HG02970 (cell line): ENCODE measurements at regions not wholly inside any gene's neighbourhood (a gene's known extent, or its start where the extent isn't known, plus 50 kb on each side); places are given as distances from the start of the nearest gene placed in this dataset.

Source experiments
- ATAC-seq: cut with Tn5 transposase; IDR thresholded peaks from one replicate; pipeline ENCODE4 v1.9.1; 2021; ENCODE audit warnings: mild to moderate bottlenecking, moderate library complexity, moderate number of reproducible peaks; ENCODE audit not compliant: unreplicated experiment, low FRiP score

DNA sequence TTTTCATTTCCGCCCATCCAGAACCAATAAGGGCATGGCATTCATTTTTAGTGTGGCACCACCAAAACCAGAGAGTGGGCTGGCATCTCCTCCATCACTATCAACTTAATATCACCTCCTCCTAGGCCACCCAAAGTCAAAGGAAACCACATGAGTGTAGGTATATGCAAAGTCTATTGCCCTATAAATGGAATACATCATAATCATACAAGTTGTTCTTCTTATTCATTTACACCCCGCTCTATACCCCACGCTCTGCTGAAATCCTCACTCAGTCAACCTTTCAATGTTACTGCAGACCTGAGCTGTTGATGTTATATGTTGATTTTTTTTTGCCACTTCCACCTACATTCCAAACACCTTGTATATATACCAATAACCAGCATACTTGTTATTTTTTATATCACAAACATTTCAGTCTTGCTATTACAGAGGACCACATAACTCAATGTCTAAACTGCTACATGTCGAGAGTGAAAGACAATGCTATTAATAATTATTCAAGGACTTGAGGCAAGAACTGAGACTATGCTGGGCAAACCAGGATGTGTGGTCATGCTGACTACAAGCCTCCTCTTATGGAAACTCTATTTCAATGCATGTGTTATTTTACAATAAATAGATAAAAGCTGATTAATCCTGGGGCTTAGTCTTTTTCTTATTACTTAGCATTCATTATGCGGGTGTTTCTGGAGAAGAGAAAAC is 466.5 kb upstream of the ID2 start:
- peak; percentile 69 for ATAC-seq

DNA sequence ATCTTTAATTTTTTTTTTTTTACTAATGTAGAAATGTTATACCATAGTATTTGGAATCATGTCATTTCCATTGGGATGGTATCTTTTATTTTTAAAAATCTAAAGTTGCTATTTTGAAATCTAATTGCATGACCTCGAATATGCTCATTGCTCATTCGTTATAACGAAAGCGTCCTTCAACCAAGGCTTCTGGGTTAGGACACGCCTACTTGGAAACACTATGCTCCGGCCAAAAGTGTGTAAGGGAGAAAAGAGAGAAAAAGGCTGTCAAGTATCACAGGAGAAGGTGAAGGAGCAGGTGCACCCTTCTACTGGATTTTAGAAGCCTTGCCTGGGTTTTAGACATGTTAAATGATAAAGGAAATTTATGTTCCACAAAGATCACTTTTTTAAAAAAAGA is 465.9 kb upstream of the ID2 start:
- no peak for ATAC-seq

DNA sequence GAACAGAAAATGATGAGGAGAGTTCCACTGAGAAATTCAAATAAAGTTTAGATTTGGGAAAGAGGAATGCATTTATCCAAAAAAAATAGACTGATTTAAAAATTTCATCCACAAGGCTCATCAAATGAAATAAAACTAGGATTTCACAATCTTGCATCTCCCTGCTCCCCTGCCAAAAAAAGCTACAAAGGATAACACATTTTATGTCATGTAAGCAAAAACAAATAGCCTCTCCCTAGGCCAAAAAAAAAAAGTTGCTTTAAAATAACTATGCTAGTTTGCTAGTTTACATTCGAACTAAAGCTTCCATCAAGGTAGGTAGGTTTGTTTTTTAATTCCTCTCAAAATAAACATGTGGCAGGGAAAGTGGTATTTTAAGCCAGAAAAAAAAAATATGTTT is 465.5 kb upstream of the ID2 start:
- ATAC-seq, result no peak

DNA sequence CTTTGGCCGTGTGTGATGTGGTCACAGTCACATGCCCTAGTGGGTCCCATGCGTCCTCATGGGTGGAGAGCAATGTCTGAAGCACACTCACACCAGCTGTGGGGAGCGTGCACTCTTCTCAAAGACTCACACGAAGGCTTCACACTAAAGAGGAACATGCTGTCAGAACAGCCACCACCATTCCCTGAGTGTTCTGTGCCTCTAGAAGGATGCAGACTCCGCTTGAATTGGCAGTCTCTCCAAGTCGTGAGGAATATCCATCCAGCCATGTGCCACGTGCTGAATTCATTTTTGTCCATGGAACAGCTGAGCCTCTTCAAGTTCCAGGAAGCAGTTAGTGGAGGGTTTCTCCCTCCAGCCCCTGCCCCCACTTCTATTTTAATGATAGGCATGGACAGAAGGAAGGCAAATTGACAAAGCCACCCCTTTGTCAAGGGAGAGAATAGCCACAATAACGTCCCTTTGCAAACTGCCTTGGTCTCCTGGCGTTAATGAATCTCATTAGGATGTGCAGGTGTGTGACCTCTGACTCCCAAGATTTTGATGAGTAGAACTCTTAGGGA is 464.3 kb upstream of the ID2 start:
- no peak for ATAC-seq

DNA sequence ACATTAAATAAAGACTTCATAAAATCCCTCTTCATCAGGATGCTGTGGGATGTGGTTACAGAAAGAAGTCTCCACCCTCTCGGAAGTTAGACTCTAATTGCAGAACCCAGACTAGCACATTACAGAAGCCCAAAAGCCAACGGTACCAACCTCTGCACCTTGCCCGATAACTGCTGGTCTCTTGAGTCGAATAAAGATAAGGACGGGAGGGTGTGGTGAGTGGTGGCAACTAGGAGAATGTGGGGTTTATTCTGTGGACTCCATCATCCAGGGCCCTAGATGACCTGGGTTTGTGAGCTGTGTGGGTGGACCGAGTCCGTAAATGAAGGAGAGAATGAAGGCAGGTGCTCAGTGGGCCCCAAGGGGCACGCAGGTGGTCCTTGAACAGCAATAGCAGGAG is 462.8 kb upstream of the ID2 start:
- ATAC-seq, result no peak

DNA sequence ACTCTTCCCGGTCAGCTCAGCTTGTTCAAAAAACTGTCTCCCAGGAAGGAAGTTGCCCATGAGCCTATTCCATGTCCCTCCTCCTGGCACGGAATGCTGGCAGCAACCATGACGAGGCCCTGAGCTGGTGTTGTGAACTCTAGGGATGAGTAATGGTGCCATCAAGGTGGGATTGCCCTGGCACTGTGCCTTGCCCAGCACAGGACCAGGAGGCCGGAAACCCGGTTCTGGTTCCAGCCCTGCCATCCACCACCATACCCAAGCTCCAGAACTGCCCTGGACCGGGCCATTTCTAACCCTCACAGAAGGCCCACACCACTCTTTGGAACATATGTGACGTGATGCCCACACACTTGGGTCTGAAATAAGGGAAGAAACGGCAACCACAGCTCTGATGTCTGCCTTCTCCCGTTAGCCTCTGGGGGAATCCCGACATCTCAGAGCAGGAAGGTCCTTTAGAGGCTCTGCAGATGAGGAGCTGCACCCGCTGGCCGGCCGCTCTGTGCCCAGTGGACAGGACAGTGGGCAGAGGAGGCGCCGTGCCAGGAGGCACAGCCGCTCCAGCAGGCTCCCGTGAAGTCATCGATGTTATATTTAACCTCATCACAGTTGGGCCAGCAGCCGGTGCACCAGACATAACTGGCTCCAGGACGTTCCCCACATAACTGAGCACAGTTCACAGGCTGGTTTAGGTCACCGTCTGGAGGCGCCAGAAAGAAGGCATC is 462.1 kb upstream of the ID2 start:
- no peak for ATAC-seq

DNA sequence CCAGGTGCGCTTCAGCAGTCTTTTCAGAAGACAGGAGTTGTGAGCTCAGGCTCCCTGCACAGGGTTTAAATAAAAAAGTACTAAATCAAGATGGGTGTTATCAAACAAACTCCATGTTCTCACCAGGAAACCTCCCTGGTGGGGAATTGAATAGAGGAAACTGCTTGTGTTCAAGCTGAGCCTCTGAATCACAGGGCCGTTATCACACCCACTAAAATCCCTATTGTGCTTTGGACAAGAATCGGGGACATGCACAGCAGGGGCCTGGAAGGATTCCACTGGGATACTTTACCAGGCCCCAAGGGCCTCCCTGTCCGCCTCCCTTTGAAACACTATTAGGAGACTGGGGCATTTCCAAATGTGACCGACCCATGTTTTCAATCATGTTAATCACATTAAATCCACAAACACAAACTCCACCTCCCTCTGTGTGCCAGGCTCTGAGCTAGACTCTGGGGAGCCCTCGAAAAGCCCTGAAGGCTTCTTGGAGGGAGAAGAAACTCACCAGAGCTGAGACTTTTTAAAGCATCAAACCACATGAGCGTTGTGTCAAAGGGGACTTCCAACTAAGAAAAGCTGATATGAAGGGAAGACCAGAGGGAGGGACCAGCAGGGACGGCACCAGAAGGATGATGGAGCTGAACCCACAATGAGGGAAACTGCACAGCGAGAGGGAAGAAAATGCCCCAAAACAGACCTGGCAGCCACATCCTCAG is 458.7 kb upstream of the ID2 start:
- ATAC-seq, result no peak

DNA sequence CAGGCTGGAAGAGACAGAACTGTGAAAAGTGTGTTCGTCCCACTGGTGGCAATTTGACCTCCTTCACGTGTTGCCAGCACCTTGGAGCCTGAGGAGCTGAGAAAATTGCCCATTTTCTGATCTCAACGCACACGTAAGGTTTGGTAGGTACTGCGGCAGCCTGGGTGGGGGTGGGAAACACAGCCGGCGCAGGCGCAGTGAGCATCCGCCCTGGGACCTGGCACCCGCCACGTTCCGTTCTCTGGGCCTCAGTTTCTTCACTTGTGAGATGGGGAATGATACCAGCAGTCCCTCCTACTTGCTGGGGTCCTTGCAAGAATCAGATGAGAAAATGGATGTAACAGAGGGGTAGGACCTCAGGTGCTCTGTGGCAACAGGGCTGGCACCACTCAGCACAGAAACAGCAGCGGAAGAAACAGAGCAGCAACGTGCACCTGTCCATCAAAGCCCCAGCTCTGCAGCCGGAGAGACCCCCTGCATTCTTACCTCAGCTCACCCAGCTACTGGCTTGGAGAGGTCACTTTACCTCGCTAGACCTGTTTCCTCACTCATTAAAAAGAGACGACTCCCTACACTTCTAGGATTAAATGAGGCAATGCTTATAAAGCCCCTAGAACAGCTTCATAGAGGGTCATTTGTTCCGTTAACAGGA is 458.0 kb upstream of the ID2 start:
- ATAC-seq, result no peak

DNA sequence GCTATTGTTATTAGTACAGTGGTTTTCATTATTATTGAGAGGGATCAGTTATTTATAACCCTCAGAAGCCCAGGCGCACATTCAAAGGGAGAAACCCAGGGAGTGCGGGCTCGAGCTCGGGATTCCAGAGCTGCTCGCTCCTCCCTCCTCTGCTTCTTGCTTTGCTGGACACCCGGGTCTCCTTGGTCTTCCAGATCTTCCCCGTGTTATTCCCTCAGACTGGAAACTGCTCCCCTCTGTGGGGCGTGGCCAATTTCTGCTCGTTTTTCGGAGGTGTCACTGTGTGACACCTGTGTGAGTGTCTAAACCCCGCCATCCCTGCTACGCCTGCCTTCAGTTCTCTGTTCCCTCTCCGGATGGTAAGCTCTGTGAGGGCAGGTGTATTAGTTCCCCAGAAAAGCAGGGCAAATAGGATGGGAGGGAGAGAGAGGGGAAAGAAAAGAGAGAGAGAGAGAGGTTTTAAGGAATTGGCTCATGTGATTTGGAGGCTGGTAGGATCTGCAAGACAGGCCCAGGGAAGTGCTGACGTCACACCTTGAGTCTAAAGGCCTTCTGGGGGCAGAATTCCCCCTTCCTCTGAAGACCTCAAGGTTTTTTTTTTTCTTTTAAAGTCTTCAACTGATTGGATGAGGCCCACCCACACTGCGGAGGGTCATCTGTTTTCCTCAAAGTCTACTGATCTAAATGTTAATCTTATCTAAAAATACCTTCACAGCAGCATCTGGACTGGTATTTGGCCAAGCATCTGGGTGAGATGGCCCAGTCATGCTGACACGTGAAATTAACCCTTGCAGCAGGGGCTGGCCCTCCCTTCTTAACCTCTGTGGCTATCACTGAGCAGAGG is 457.3 kb upstream of the ID2 start:
- ATAC-seq, result no peak

DNA sequence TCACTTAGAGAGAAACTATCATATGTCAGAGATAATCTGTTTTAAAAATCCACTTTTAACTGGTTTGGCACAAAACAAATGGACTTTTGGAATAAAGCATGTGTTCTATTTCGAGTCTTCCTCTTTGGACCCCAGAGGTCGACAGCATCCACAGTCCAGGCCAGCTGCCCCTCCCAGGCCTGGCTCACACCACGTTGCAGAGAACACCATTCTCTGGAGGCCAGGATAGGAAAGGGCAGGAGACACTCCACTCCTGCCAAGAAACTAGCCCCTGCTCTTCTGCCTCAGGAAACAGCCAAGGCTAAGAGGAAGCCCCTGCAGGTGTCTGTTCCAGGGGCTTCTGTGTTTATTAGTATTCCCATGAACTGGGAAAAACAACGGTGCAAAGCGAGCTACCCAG is 456.6 kb upstream of the ID2 start:
- no peak for ATAC-seq

DNA sequence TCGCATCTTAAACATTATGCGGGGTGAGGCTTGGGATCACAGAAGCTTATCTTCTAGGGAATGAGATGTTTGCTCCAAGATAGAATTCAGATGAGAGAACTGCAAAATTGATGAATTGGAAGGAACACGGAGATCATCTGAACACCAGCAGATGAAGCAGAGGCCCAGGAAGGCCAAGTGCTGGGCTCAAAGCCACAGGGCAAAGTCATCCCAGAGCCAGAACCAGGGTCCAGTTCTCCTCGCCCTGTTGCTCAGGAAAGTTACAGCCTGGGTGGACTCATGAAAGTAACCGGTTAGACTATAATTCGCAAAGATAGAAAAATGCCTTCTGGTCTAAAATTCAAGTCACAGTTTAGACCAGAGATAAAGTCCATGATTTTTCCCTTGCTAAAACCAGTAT is 456.1 kb upstream of the ID2 start:
- ATAC-seq, result no peak

DNA sequence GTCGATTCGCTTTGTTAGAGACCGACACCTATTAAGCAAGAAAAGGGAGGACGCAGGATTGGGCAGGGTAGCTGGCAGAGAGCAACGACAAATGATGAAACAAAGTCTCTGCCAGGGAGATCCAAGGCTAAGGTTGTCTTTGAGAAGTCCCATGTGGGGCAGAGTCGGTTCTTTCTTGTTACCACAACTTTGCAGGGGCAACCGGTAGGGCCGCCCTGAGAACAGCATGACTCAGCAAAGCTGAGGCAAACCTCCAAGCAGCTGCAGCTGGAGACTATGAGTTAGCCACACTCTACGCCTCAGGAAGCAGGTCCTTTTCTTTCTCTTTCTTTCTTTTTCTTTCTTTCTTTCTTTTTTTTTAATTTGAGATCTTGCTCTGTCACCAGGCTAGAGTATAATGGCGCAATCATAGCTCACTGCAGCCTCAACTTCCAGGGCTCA is 452.3 kb upstream of the ID2 start:
- ATAC-seq, result peak; percentile 65

DNA sequence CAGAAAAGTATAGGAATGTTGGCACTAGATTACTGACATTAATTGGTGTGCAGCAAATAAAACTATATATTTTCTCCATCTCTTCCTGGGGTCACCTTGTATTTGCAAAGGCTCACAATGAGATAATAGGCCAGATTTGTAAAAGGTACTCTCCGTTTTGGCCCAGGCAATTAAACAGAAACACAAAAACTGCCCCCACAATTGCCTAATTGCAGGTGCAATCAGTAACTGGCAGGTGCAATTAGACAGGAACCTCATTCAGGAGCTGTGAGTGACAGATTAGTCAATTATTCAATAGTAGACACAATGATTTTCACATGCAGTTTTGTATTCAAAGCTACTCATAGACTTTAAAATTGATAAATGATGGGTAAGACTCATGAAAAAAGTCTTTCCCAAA is 451.4 kb upstream of the ID2 start:
- no peak for ATAC-seq

DNA sequence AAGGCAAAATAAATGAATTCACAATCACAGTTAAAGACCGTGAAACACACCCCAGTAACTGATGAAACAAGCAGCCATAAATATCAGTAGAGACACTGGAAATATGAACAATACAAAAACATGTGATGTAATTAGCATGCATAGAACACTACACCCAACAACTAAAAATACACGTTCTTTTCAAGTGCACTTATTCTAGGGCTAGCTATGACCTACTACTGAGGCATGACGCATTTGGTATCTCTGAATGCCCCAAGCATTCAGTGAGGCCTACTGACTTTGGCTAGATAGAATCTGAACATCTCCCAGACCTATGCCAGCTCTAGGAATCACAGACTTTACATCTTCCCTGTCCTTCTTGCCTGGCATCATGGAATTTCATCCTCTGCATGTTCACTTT is 450.0 kb upstream of the ID2 start:
- no peak for ATAC-seq

DNA sequence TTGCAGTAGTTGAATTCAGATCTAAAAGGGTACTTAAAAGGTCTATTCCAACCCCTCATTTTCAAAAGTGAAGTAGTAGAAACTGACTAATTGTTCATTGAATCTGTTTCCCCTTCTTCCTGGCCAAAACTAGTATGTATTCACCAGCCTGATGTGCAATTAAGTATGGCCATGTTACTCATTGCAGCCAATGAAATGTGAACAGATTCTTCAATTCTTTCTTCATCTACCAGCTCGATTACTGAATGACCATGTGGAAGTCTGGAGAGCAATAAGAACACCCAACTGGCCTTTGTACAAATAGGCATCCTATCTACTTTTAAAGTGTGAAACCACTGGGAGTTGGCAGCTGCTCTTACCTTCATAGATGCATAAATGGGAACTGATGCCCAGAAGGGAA is 449.0 kb upstream of the ID2 start:
- no peak for ATAC-seq

DNA sequence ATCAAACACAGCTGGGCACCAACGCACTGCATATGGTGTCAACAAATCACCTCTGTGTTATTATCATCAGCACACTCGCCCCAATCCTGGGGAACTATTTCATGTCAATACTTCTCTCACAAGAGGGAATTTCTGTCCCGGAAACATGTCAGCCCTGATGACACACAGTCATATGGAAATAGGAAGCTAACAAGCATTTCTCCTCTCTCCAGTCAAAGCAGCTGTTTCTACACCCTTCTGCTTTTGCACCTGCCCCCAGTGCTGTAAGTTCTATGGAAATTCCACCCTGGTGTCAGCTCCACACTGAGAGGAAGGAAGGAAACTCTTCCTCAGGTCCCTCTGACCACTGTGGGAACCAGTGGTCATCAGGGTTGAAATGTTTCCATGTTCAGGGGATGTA is 447.6 kb upstream of the ID2 start:
- ATAC-seq, result peak; percentile 34

DNA sequence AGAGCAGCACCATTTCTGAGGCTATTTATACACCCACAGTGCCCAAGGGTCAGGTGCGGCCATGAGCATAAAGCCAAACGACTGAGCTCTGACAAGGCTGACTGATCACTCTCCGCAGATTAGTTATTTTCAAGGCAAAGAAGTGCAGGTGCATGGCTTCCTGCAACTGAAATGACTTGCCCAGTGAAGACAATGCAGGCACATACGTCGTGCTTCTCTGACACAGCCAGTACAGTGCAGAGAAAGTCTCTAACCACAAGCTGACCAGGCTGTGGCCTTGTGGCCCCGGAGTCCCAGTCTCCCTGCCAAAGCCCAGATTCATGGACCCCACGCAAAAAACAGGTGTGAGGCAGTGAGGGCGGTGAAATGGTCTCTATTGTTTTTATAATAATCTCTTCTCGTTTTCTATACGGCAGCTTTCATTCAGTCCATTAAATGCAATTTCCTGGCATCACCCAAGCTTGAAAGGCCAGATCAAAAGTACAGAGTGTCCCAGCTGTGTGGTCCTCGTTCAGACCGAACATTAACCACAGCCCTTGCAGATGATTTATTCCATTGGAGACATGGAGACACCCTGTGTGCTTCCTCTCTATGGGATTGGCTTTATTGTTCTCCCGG is 447.0 kb upstream of the ID2 start:
- ATAC-seq, result peak; percentile 93

DNA sequence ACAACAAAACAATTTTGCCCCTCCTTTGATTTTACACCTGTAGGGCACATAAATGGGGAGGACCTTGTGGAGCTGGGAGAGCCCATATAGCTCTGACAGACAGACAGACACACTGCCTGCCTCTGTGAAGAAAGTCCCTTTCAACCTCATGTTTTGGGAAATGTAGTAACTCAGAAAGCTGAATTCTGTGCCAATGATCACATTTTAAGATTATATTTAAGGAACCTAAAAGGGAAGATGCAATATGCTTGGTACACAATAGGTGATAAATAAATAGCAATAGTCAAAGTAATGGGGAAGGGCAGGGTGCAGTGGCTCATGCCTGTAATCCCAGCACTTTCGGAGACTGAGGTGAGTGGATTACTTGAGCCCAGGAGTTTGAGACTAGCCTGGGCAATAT is 446.4 kb upstream of the ID2 start:
- no peak for ATAC-seq

DNA sequence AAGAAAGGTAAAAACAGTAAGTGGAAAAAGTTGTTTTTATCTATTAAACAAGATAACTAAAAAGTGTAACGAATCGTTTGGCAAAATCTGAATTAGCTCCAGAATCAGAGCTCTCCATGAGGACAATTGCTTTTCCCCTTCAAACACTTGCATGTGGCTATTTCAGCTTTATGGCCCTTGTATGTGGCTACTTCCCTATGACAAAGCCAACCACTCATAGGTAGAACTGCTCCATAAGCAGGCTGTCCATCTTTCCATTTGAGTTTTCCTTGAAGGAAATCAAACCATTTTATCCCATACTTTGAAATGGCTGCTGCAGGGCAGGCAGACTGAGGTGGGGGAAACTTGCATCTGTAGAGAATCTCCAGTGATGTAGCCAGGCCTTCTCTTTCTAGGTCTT is 445.5 kb upstream of the ID2 start:
- ATAC-seq, result no peak
